GM23338 (cell line): ENCODE measurements at regions not wholly inside any gene's neighbourhood (a gene's known extent, or its start where the extent isn't known, plus 50 kb on each side); places are given as distances from the start of the nearest gene placed in this dataset.

ENCODE experiments used
- ATAC-seq: fragments of 200-7000 bp; cut with Tn5 transposase; 3 replicates; pipeline ENCODE4 v1.9.1; 2020
- DNase-seq: peaks from one replicate; pipeline ENCODE4 v3.0.0-alpha.2; 2015; ENCODE audit warnings: low spot score
- H2AFZ ChIP-seq: fragments of 200-600 bp; sonication (generic); 2 replicates; pipeline ENCODE4 v1.8.0; 2016; ENCODE audit warnings: antibody characterized with exemption, mild to moderate bottlenecking, moderate library complexity
- H3F3A ChIP-seq: fragments of 200-600 bp; sonication (generic); replicated peaks from 2 replicates; pipeline ENCODE4 v1.8.0; 2017; ENCODE audit warnings: antibody characterized with exemption, mixed run types, low read depth
- H3K27ac ChIP-seq: fragments of 200-600 bp; sonication (generic); 2 replicates; pipeline ENCODE4 v1.6.1; 2016; ENCODE audit warnings: low read depth
- H3K27me3 ChIP-seq: fragments of 200-600 bp; sonication (generic); 2 replicates; pipeline ENCODE4 v1.8.0; 2016; ENCODE audit warnings: mild to moderate bottlenecking, mixed run types, moderate library complexity; ENCODE audit not compliant: insufficient read depth
- H3K36me3 ChIP-seq: fragments of 200-600 bp; sonication (generic); 2 replicates; pipeline ENCODE4 v1.8.0; 2016; ENCODE audit warnings: mild to moderate bottlenecking; ENCODE audit not compliant: insufficient read depth
- H3K4me1 ChIP-seq: fragments of 200-600 bp; sonication (generic); 2 replicates; pipeline ENCODE4 v1.8.0; 2016; ENCODE audit warnings: mild to moderate bottlenecking, moderate library complexity; ENCODE audit not compliant: insufficient read depth
- H3K4me2 ChIP-seq: fragments of 200-600 bp; sonication (generic); 2 replicates; pipeline ENCODE4 v1.7.1; 2017; ENCODE audit warnings: mixed run types
- H3K4me3 ChIP-seq: fragments of 200-600 bp; sonication (generic); 2 replicates; pipeline ENCODE4 v1.6.1; 2016; ENCODE audit warnings: mixed run types
- H3K79me2 ChIP-seq: fragments of 200-600 bp; sonication (generic); replicated peaks from 2 replicates; pipeline ENCODE4 v1.8.0; 2017; ENCODE audit warnings: mild to moderate bottlenecking; ENCODE audit not compliant: insufficient read depth
- H3K9me2 ChIP-seq: fragments of 200-600 bp; sonication (generic); 2 replicates; pipeline ENCODE4 v1.8.0; 2017; ENCODE audit not compliant: insufficient read depth
- H4K20me1 ChIP-seq: fragments of 200-600 bp; sonication (generic); replicated peaks from 2 replicates; pipeline ENCODE4 v1.8.0; 2017; ENCODE audit warnings: mild to moderate bottlenecking; ENCODE audit not compliant: insufficient read depth
- H3K27ac Mint-ChIP-seq: 2 replicates; pipeline ENCODE4 v1.8.0; 2020; ENCODE audit warnings: inconsistent platforms, mild to moderate bottlenecking, moderate library complexity, mixed read lengths
- H3K27me3 Mint-ChIP-seq: 3 replicates; pipeline ENCODE4 v1.8.0; 2022; ENCODE audit warnings: low read depth, mild to moderate bottlenecking, moderate library complexity, mixed read lengths, inconsistent platforms; ENCODE audit not compliant: insufficient read depth, poor library complexity
- H3K36me3 Mint-ChIP-seq: 3 replicates; pipeline ENCODE4 v1.8.0; 2021; ENCODE audit warnings: low read depth, mild to moderate bottlenecking, inconsistent platforms, moderate library complexity, mixed read lengths
- H3K4me1 Mint-ChIP-seq: 3 replicates; pipeline ENCODE4 v1.8.0; 2020; ENCODE audit warnings: mild to moderate bottlenecking, inconsistent platforms, mixed read lengths
- H3K4me3 Mint-ChIP-seq: 3 replicates; pipeline ENCODE4 v1.8.0; 2021; ENCODE audit warnings: moderate library complexity, mild to moderate bottlenecking, inconsistent platforms, mixed read lengths
- H3K9me3 Mint-ChIP-seq: 3 replicates; pipeline ENCODE4 v1.8.0; 2020; ENCODE audit warnings: moderate library complexity, mild to moderate bottlenecking, inconsistent platforms, mixed read lengths
- CREB1 ChIP-seq: fragments of 250-450 bp; sonication (Bioruptor Pico); IDR thresholded peaks from 2 replicates; pipeline ENCODE4 v1.5.0; 2020; ENCODE audit warnings: low read depth, mild to moderate bottlenecking, moderate library complexity
- EZH2 ChIP-seq: fragments of 200-600 bp; sonication (generic); IDR thresholded peaks from one replicate; pipeline ENCODE4 v1.8.0; 2017; ENCODE audit warnings: antibody characterized with exemption, mild to moderate bottlenecking, low read depth; ENCODE audit not compliant: unreplicated experiment
- JUNB ChIP-seq: IDR thresholded peaks from one replicate; pipeline ENCODE4 v1.6.1; 2016; ENCODE audit warnings: antibody characterized with exemption; ENCODE audit not compliant: unreplicated experiment
- NANOG ChIP-seq: IDR thresholded peaks from 2 replicates; pipeline ENCODE4 v1.6.1; 2016; ENCODE audit warnings: antibody characterized with exemption, borderline replicate concordance
- POLR2AphosphoS5 ChIP-seq: IDR thresholded peaks from 2 replicates; pipeline ENCODE4 v1.6.1; 2016; ENCODE audit warnings: antibody characterized with exemption, low read depth
- STAT1 ChIP-seq: IDR thresholded peaks from one replicate; pipeline ENCODE4 v1.6.1; 2016; ENCODE audit warnings: antibody characterized with exemption; ENCODE audit not compliant: unreplicated experiment
- ZNF114 ChIP-seq: fragments of 250-450 bp; sonication (Bioruptor Pico); IDR thresholded peaks from 2 replicates; pipeline ENCODE4 v1.5.0; 2020; ENCODE audit warnings: mild to moderate bottlenecking, moderate library complexity
- ZNF331 ChIP-seq: fragments of 250-450 bp; sonication (Bioruptor Pico); IDR thresholded peaks from 2 replicates; pipeline ENCODE4 v1.5.0; 2020; ENCODE audit warnings: low read depth, mild to moderate bottlenecking, moderate library complexity
- TF ChIP-seq, protein P1 (sequence below): IDR thresholded peaks from one replicate; pipeline ENCODE4 v1.6.1; 2018; ENCODE audit warnings: antibody characterized with exemption; ENCODE audit not compliant: unreplicated experiment
- TF ChIP-seq, protein P2 (sequence below): fragments of 250-450 bp; sonication (Bioruptor Pico); IDR thresholded peaks from 2 replicates; pipeline ENCODE4 v1.5.0; 2020; ENCODE audit warnings: mild to moderate bottlenecking, moderate library complexity
- TF ChIP-seq, protein P3 (sequence below): IDR thresholded peaks from 2 replicates; pipeline ENCODE4 v1.6.1; 2016; ENCODE audit warnings: antibody characterized with exemption

DNA sequence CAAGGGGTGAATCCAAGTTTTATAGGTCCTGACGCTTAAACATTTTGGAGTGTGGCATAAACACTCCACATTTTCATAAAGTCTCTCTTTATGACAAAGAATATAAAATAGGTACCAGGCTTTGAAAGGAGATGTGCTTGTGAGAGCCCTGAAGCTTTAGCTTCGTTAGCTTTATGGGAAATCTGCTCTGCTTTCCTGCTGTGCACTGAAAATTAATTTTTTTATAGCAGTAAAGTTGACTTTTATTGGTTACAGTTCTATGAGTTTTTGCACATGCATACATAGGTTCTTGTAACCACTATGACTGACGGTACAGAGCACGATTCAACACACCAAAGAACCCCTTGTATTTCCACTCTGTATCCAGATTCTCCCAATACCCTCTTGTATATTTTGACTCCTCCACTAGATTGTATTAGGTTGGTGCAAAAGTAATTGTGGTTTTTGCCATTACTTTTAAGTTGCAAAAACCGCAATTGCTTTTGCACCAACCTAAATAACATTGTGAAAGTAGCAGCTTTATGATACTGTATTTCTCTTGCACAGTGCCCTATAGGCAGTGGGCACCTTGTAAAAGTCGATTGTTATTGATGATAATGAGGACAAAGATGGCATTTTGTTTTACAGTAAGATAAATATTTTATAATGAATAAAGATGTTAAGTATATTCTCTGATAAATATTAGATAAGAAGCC is 145.2 kb upstream of the AKIRIN2 start:
- Histone ChIP-seq H3K4me3 (no peak overlapping the region), H4K20me1 (no peaks in the 10 kb centered on the region), H3F3A (no peaks in the 10 kb centered on the region), H3K9me2 (0 out of 2 replicates have a peak, but pooled peaks cover 3% of the 10 kb centered on the region), H3K27ac (no peak overlapping the region), H3K4me1 (no peaks in the 10 kb centered on the region), H3K4me2 (no peak overlapping the region), H3K79me2 (no peaks in the 10 kb centered on the region), H3K27me3 (no peaks in the 10 kb centered on the region), H2AFZ (no peak overlapping the region), H3K36me3 (no peaks in the 10 kb centered on the region)
- no peak for TF ChIP-seq ZNF331 (CRISPR knock-in tag)
- TF ChIP-seq, protein P1, sequence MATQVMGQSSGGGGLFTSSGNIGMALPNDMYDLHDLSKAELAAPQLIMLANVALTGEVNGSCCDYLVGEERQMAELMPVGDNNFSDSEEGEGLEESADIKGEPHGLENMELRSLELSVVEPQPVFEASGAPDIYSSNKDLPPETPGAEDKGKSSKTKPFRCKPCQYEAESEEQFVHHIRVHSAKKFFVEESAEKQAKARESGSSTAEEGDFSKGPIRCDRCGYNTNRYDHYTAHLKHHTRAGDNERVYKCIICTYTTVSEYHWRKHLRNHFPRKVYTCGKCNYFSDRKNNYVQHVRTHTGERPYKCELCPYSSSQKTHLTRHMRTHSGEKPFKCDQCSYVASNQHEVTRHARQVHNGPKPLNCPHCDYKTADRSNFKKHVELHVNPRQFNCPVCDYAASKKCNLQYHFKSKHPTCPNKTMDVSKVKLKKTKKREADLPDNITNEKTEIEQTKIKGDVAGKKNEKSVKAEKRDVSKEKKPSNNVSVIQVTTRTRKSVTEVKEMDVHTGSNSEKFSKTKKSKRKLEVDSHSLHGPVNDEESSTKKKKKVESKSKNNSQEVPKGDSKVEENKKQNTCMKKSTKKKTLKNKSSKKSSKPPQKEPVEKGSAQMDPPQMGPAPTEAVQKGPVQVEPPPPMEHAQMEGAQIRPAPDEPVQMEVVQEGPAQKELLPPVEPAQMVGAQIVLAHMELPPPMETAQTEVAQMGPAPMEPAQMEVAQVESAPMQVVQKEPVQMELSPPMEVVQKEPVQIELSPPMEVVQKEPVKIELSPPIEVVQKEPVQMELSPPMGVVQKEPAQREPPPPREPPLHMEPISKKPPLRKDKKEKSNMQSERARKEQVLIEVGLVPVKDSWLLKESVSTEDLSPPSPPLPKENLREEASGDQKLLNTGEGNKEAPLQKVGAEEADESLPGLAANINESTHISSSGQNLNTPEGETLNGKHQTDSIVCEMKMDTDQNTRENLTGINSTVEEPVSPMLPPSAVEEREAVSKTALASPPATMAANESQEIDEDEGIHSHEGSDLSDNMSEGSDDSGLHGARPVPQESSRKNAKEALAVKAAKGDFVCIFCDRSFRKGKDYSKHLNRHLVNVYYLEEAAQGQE = no peak
- TF ChIP-seq EZH2 = no peak
- TF ChIP-seq POLR2AphosphoS5 = no peak
- TF ChIP-seq, protein P2, sequence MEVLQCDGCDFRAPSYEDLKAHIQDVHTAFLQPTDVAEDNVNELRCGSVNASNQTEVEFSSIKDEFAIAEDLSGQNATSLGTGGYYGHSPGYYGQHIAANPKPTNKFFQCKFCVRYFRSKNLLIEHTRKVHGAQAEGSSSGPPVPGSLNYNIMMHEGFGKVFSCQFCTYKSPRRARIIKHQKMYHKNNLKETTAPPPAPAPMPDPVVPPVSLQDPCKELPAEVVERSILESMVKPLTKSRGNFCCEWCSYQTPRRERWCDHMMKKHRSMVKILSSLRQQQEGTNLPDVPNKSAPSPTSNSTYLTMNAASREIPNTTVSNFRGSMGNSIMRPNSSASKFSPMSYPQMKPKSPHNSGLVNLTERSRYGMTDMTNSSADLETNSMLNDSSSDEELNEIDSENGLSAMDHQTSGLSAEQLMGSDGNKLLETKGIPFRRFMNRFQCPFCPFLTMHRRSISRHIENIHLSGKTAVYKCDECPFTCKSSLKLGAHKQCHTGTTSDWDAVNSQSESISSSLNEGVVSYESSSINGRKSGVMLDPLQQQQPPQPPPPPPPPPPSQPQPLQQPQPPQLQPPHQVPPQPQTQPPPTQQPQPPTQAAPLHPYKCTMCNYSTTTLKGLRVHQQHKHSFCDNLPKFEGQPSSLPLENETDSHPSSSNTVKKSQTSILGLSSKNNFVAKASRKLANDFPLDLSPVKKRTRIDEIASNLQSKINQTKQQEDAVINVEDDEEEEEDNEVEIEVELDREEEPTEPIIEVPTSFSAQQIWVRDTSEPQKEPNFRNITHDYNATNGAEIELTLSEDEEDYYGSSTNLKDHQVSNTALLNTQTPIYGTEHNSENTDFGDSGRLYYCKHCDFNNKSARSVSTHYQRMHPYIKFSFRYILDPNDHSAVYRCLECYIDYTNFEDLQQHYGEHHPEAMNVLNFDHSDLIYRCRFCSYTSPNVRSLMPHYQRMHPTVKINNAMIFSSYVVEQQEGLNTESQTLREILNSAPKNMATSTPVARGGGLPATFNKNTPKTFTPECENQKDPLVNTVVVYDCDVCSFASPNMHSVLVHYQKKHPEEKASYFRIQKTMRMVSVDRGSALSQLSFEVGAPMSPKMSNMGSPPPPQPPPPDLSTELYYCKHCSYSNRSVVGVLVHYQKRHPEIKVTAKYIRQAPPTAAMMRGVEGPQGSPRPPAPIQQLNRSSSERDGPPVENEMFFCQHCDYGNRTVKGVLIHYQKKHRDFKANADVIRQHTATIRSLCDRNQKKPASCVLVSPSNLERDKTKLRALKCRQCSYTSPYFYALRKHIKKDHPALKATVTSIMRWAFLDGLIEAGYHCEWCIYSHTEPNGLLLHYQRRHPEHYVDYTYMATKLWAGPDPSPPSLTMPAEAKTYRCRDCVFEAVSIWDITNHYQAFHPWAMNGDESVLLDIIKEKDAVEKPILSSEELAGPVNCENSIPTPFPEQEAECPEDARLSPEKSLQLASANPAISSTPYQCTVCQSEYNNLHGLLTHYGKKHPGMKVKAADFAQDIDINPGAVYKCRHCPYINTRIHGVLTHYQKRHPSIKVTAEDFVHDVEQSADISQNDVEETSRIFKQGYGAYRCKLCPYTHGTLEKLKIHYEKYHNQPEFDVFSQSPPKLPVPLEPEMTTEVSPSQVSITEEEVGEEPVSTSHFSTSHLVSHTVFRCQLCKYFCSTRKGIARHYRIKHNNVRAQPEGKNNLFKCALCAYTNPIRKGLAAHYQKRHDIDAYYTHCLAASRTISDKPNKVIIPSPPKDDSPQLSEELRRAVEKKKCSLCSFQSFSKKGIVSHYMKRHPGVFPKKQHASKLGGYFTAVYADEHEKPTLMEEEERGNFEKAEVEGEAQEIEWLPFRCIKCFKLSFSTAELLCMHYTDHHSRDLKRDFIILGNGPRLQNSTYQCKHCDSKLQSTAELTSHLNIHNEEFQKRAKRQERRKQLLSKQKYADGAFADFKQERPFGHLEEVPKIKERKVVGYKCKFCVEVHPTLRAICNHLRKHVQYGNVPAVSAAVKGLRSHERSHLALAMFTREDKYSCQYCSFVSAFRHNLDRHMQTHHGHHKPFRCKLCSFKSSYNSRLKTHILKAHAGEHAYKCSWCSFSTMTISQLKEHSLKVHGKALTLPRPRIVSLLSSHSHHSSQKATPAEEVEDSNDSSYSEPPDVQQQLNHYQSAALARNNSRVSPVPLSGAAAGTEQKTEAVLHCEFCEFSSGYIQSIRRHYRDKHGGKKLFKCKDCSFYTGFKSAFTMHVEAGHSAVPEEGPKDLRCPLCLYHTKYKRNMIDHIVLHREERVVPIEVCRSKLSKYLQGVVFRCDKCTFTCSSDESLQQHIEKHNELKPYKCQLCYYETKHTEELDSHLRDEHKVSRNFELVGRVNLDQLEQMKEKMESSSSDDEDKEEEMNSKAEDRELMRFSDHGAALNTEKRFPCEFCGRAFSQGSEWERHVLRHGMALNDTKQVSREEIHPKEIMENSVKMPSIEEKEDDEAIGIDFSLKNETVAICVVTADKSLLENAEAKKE (CRISPR knock-in tag) = no peak
- no peak for TF ChIP-seq CREB1
- no peak for TF ChIP-seq ZNF114 (CRISPR knock-in tag)
- no peak for TF ChIP-seq STAT1
- TF ChIP-seq, protein P3, sequence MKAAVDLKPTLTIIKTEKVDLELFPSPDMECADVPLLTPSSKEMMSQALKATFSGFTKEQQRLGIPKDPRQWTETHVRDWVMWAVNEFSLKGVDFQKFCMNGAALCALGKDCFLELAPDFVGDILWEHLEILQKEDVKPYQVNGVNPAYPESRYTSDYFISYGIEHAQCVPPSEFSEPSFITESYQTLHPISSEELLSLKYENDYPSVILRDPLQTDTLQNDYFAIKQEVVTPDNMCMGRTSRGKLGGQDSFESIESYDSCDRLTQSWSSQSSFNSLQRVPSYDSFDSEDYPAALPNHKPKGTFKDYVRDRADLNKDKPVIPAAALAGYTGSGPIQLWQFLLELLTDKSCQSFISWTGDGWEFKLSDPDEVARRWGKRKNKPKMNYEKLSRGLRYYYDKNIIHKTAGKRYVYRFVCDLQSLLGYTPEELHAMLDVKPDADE = no peak
- TF ChIP-seq JUNB = no peak
- no peak for TF ChIP-seq NANOG
- H3K4me3 Mint-ChIP-seq = no peak overlapping the region
- ATAC-seq (no peak), DNase-seq (no peak)
- H3K27ac Mint-ChIP-seq = no peak overlapping the region
- no peaks in the 10 kb centered on the region for H3K36me3 Mint-ChIP-seq
- no peaks in the 10 kb centered on the region for H3K27me3 Mint-ChIP-seq
- H3K4me1 Mint-ChIP-seq = peaks cover 4% of the 10 kb centered on the region
- no peaks in the 10 kb centered on the region for H3K9me3 Mint-ChIP-seq
